Muscle of leg (tissue), 3 donors: ENCODE measurements at regions not wholly inside any gene's neighbourhood (a gene's known extent, or its start where the extent isn't known, plus 50 kb on each side); places are given as distances from the start of the nearest gene placed in this dataset.
"Not testable (repeated sequence)": the region's sequence is repeated elsewhere in the genome, so short reads cannot be mapped to it uniquely, and the experiment has no call there.

ENCODE experiments used
- DNase-seq: peaks from one replicate; pipeline ENCODE4 v3.0.0; 2013
- H3K27ac ChIP-seq: one replicate; pipeline ENCODE4 v1.5.1; 2013; ENCODE audit warnings: mild to moderate bottlenecking, low read length, control low read depth
- H3K27me3 ChIP-seq: one replicate; pipeline ENCODE4 v1.6.1; 2013; ENCODE audit warnings: low read length; ENCODE audit not compliant: control insufficient read depth, insufficient read depth
- H3K36me3 ChIP-seq: one replicate; pipeline ENCODE4 v1.6.1; 2013; ENCODE audit warnings: low read length; ENCODE audit not compliant: control insufficient read depth, insufficient read depth
- H3K4me1 ChIP-seq: one replicate; pipeline ENCODE4 v1.6.1; 2013; ENCODE audit warnings: low read length; ENCODE audit not compliant: control insufficient read depth, insufficient read depth
- H3K4me3 ChIP-seq: one replicate; pipeline ENCODE4 v1.5.1; 2013; ENCODE audit warnings: low read length, control low read depth
- H3K9me3 ChIP-seq: replicated peaks from 2 replicates; pipeline ENCODE4 v1.6.1; 2013; ENCODE audit warnings: low read depth, low read length; ENCODE audit not compliant: control insufficient read depth
- WGBS: methylation state at CpG from one replicate; pipeline ENCODE4 v1.1.5; 2013; ENCODE audit warnings: missing lambda C conversion rate; ENCODE audit not compliant: insufficient coverage; 5-methylcytosine and 5-hydroxymethylcytosine counted together

DNA sequence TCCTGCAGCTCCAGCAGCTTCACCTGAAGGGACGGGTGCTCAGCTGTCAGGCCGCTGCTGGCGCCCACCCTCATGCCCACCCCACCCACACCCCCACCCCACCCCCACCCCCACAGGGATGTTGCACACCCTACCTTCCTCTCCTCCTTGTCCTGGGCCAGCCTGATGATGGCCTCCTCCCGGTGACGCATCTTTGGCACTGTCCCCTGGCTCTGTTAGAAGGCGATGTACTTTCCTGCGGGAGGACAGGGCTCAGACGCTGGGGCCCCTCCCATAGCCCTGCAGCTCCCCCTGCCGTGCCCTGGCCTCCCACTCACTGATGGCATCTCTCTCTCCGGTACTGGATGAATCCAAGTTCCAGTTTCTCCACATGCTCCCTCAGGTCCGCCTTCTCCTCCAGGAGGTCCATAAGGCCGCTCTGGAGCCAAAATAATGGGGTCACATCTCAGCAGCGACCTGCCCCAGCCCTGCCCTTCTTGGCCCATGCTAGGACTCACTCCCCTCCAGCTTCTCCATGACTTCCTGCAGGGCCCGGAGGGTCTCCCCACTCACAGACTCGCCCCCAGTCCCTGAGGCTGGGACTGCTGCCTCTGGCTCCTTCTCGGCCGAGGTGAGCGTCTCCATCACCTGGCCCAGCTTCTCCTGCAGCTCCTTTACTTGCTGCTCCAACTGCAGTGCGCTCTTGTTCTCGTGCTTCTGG is 55.2 kb downstream of the GOLGA8B start:
- not testable (repeated sequence) for H3K9me3 ChIP-seq, DNase-seq, H3K27ac ChIP-seq, H3K27me3 ChIP-seq, H3K4me3 ChIP-seq, H3K4me1 ChIP-seq, H3K36me3 ChIP-seq
- WGBS: no CpG with 5 or more reads among the region's 20 CpGs

DNA sequence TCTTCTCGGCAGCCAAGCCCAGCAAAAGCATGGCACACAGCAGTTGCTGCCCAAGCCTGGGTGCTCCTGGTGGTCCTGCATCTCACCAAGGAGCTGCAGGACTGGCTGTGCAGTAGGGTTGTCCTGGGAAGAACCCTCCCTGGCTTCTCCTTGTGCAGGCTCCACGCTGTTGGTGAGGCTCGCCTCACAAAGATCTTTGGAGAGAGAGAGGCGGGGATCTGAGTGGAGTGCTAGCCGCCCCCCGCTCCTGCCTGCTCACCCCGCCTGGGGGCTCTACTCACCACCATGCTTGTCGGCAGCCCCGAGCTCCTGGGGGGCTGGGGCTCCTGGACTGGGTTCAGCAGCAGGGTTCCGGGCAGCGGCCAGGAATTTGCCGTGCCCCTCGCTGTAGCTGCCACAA is 55.8 kb downstream of the GOLGA8B start:
- no CpG with 5 or more reads among the region's 13 CpGs for WGBS
- not testable (repeated sequence) for H3K4me1 ChIP-seq, H3K27me3 ChIP-seq, H3K4me3 ChIP-seq, DNase-seq, H3K9me3 ChIP-seq, H3K36me3 ChIP-seq, H3K27ac ChIP-seq

DNA sequence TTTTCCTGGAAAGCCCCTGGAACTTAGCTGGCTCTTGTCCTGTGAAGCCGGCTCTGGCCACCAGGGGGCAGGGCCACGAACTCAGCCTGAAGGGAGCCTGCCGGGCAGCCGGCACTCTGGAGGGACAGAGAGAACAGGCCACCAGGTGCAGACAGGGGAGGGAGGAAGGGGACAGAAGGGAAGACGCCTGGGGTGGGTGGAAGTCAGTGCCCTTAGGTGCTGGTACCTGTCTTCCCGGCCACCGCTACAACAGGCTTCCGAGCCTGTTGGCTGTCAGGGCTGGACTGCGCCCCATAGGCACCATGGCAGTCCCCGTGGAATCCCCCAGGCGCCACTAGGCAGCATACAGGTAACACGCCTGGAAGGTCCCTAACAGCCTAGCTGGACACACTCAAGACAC is 59.6 kb downstream of the GOLGA8B start:
- H3K4me1 ChIP-seq, H3K9me3 ChIP-seq, H3K36me3 ChIP-seq, H3K27ac ChIP-seq, DNase-seq, H3K27me3 ChIP-seq, H3K4me3 ChIP-seq: not testable (repeated sequence)
- WGBS: no CpG with 5 or more reads among the region's 12 CpGs

DNA sequence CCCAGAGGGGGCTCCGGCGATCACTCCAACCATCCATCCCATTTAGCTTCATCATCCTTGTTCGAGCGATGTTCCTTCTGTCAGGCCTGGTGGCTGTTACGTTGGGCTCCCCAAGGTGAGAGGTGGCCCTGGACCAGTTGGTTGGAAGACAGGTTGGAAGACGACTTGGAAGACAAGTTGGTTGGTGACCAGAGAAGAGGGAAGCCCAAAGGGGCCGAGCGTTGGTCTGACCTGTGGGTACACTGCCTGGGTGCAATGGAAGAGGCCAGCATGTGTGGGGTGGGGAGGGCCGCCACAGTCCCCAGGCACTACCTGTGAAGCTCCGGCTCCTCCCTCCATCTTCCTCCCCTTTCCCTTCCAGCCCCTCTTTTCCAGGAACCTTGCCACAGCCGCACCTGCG is 60.9 kb downstream of the GOLGA8B start:
- no CpG with 5 or more reads among the region's 12 CpGs for WGBS
- H3K36me3 ChIP-seq, H3K4me1 ChIP-seq, H3K4me3 ChIP-seq, H3K27ac ChIP-seq, H3K27me3 ChIP-seq, H3K9me3 ChIP-seq, DNase-seq: not testable (repeated sequence)

DNA sequence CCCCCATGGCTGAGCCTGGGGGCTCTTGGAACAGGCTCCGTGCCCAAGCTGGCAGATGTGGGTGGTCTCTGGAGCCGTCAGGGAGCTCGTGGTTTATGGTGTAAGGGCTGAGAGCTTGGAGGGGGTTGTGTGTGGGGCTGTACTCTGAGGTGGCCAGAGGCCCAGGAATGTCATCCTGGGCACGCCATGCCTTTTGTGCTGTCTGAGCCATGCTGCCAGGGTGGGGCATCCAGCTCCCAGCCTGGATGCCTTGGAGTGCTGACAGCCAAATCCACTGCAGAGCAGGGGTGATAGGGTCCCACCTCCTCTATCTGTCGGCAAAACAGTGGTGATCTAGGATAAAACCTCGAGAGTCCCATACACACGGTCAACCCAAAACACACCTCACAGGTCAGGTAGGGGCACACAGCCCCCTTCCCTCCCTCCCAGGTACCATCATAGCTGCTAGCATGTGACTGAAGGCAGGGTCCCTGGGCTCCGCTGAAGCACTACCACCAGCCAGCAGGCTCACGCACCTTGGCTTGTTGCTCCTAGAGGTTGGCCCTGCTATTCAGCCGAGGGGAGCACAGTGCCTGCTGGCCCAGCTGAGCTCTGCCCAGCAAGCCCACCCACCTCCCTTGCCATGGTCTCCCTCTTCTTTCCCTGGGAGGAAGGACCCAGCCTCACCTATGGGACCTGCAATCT is 61.5 kb downstream of the GOLGA8B start:
- DNase-seq, H3K4me3 ChIP-seq, H3K4me1 ChIP-seq, H3K36me3 ChIP-seq, H3K27me3 ChIP-seq, H3K27ac ChIP-seq, H3K9me3 ChIP-seq: not testable (repeated sequence)
- WGBS: 89% methylated on average over 3 of the region's 10 CpGs

DNA sequence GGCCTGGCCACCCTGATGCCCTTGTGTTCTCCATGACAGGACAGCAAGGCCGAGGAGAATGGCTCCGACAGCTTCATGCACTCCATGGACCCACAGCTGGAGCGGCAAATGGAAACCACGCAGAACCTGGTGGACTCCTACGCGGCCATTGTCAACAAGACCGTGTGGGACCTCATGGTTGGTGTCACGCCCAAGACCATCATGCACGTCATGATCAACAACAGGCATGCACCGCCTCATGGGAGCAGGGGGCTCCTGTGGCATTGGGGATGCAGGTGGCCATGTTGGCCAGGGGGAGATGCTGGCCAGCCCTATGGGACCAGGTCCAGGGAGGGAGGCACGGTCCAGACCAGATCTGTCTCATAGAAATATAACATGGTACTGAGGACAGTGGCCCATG is 62.9 kb downstream of the GOLGA8B start:
- H3K4me1 ChIP-seq: no peaks in the 10 kb centered on the region
- no peak overlapping the region for H3K27ac ChIP-seq
- no peak overlapping the region for H3K4me3 ChIP-seq
- H3K9me3 ChIP-seq: no peaks in the 10 kb centered on the region
- peaks cover 5% of the 10 kb centered on the region for H3K27me3 ChIP-seq
- no peak for DNase-seq
- WGBS: 74% methylated on average over 10 of the region's 11 CpGs
- no peaks in the 10 kb centered on the region for H3K36me3 ChIP-seq

DNA sequence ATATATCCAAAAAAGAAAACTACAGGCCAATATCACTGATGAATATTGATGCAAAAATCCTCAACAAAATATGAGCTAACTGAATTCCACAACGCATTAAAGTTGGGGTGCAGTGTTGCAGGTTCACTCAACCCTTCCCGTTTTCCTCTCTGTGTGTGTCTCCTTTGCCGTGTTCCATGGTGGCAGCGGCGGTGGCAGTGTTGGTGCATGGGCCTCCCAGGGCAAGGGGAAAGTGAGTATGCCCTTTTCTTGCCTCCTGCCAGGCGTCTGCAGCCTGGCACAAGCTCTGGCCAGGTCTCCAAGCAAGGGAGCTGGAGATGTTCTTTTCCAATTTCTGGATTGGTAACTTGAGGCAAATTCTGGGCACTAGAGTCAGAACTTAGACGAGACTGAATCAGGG is 63.4 kb downstream of the GOLGA8B start:
- H3K36me3 ChIP-seq, H3K4me1 ChIP-seq, DNase-seq, H3K9me3 ChIP-seq, H3K27ac ChIP-seq, H3K27me3 ChIP-seq, H3K4me3 ChIP-seq: not testable (repeated sequence)
- 79% methylated on average over 7 of the region's 7 CpGs for WGBS

DNA sequence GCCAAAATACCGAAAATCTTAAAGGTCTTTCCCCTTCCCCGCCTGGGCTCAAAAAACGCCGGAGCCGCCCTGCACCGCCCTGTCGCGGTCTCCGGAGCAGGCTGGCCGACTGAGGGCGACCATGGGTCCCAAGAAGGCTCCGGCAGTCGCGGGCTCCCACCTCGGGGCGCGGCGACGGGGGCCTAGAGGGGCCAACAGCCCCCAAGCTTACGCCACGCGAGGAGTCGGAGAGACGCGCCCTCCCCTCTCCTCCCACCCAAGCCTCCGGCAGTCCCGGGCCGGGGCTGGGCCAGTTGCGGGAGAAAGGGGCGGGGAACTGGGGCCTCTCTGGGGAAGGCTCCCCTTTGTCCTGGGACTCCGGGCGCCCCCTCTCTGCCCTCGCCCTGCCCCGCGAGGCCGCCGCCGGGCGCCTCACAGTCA is 69.2 kb downstream of the GOLGA8B start:
- peaks cover 5% of the 10 kb centered on the region for H3K4me1 ChIP-seq
- peak overlapping the region; percentile 65 for H3K27ac ChIP-seq
- peak overlapping the region; percentile 64 for H3K4me3 ChIP-seq
- peaks cover 31% of the 10 kb centered on the region for H3K27me3 ChIP-seq
- WGBS: 1% methylated on average over 33 of the region's 39 CpGs
- no peaks in the 10 kb centered on the region for H3K9me3 ChIP-seq
- peak; percentile 48 for DNase-seq
- no peaks in the 10 kb centered on the region for H3K36me3 ChIP-seq

DNA sequence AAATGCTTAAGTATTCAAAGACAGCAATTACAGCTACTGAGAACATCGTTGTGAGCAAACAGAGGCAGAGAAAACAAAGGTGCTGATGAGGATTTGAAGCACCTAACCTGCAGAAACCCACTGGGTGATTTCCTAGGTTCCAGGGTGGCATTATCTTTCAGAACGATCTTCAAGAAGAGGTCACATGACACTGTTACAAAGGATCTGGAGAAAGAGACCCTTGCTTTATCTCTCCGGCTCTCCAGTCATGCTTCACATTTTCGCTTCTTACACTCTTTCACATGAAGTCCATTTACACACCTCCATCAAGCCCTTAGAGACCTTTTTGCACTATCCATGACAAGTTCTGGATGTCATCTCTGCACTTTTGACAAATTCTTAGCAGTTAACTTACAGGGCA is 70.8 kb downstream of the GOLGA8B start:
- WGBS: 23% methylated on average over 4 of the region's 4 CpGs
- no peak overlapping the region for H3K27ac ChIP-seq
- peaks cover 5% of the 10 kb centered on the region for H3K4me1 ChIP-seq
- no peaks in the 10 kb centered on the region for H3K9me3 ChIP-seq
- no peak for DNase-seq
- no peak overlapping the region for H3K4me3 ChIP-seq
- H3K27me3 ChIP-seq: peaks cover 31% of the 10 kb centered on the region
- no peaks in the 10 kb centered on the region for H3K36me3 ChIP-seq

DNA sequence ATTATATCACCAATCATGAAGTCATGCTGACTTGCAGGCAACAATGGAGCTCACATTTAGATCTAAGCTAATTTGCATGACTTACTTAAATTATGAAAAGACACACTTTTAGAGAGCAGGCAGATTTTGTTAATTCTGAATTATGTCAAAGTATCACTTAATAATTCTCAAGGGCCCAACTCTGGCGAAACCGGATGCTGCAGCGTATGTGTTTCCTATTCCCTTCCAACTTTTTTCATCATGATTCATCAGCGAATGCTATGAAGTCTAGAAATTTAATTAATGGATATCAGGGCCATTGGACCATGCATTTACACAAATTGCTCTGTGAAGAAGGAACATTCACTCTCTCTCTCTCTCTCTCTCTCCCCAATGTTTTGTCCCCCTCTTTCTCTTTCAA is 63.5 kb upstream of the GOLGA8A start:
- Histone ChIP-seq H3K4me1 (peaks cover 5% of the 10 kb centered on the region), H3K36me3 (no peaks in the 10 kb centered on the region), H3K4me3 (no peak overlapping the region), H3K27me3 (peaks cover 13% of the 10 kb centered on the region), H3K27ac (no peak overlapping the region), H3K9me3 (no peaks in the 10 kb centered on the region)
- DNase-seq: no peak
- no CpG with 5 or more reads among the region's 4 CpGs for WGBS
